ENCODE measurements at regions not wholly inside any gene's neighbourhood (a gene's known extent, or its start where the extent isn't known, plus 50 kb on each side); places are given as distances from the start of the nearest gene placed in this dataset.

DNA sequence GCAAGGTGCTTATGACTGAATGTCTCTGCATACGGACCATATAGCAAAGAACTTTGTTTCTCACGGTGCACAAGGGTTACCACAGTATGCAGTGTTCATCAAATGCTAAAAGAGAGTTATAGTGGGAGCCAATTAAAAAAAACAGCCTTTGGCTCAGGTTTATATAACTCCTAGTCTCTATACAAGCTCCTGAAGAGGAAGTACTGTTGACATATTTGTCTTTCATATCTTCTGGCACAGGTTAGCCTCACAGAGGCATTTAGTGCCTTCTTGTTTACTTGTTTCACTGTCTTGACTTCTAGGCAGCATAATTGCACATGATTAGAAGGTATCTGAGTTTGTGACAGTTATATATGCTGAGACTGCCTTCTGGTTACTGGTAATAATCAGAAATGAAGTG, 158.8 kb upstream of the FAM47C start:
- TF ChIP-seq EZH2 (IDR thresholded peaks at IDR 0.05; ENCODE audit: insufficient read depth, poor library complexity, severe bottlenecking): no peak
- TF ChIP-seq EZH2phosphoT487 (IDR thresholded peaks at IDR 0.05; ENCODE audit: insufficient read depth, low read depth): no peak

Data from GM23248 (cell line).